GM21515 (cell line): ENCODE measurements at regions not wholly inside any gene's neighbourhood (a gene's known extent, or its start where the extent isn't known, plus 50 kb on each side); places are given as distances from the start of the nearest gene placed in this dataset.

Experiments used
- ATAC-seq: cut with Tn5 transposase; IDR thresholded peaks from one replicate; pipeline ENCODE4 v1.9.1; 2021; ENCODE audit not compliant: unreplicated experiment

DNA sequence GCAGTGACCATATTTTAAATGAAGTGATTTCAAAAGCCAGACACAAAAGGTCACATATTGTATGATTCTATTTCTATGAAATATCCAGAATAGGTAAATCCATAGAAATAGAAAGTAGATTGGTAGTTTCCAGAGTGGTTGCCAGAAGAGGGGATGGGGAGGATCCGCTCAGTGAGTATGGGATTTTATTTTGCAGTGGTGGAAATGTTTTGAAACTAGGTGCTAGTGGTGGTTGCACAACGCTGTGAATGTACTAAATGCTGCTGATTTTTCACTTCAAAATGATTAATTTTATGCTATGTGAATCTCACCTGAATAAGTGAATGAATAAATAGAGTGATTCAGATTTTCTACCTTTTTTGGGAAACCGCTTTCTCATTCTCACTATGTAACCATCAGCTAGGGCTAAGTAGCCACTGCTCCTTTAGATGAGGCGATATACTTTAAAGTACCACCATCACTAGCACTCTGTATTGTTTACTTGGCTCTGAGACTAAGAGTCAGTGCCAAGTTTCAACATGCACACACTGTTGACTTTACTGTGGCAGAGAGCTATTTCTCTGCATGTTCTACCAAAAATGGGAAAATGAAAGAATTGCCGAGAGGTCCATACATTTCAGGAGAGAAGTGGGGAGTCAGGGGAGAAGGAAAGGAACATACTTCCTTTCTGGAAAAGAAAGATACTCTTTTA, 90.7 kb upstream of the GOLIM4 start:
- ATAC-seq: no peak

DNA sequence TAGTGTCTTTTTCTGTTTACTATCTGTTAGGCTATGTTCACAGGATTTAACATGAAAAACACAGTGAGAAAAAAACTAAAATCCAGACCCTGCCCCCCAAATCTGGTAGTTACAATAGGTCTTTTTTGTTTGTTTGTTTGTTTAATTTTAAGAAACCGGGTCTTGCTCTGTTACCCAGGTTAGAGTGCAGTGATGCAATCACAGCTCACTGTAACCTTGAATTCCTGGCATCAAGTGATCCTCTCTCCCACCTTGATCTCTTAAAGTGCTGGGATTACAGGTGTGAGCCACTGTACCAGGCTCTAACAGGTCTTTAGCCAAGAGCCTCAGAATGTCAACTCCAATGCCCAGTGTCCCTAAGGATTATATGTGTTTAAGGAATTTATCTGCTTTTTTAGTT, 88.0 kb upstream of the GOLIM4 start:
- ATAC-seq: no peak

DNA sequence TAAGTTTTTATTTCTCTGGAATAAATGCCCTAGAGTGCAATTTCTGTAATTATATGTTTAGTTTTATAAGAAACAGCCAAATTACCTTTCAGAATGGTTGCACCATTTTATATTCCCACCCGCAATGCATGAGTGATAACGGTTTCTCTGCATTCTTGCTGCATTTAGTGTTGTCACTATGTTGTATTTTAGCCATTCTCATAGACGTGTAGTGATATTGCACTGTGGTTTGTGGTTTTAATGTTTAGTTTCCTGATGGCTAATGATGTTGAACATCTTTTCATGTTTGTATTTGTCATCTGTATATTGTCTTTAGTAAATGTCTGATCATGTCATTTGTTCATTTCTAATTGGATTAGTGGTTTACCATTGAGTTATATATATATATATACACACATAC, 73.0 kb upstream of the GOLIM4 start:
- no peak for ATAC-seq

DNA sequence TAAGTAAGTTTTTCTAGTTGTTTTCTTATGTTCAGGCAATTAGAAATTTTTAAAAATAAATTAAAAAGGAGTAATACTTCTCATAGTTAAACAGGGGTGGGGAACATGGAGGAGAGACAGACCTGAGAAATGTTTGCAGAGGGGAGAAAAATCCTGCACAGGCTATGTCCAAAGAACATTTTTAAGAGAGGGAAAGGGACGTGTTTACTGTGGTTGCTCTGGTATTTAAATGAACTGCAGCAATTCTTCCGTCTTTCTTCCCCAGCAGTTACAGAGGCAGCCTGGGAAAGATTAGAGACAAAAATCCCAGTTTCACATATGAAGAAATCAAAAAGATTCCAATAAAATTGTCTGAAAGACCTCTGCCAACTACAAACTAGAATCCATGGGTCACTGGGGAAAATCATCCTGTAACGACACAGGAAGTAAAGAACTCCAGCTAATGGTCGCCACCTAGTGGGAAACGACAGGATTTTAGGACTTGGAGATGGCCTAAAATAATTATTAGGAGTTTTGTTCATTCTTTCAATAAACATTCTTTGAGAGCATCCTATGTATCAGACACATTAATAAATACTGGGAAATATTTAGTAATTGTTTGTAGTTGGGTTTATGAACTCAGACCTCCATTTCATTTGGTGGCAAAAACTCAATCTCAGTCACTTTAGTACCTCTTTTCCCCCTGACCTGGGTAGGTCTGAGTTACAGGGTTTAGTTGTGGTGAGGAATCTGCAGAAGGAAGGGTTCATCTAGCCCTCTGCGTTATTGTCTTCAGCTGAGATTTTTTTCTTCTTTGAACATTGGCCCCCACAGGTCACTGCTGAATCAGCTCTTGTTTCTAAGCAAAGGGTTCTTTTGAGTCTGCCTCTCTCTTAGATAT, 69.9 kb upstream of the GOLIM4 start:
- peak; percentile 80 for ATAC-seq

DNA sequence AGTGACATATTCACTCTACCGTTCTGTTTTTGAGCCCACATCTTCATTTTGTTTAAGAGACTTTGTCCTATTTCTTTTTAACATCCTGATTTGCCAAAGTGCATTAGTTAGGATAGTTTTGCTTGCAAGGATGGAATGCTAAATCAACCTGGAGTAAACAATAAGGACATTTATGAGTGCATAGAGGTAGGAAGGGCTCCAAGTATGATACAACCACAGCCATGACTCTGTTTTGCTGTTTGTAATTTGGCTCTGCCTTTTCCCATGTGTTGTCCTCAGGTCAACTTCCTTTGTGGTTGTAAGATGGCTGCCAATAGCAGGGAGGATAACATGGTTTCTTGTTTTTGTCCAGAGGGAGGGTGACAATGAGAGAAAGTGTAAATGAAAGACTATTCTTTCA, 66.4 kb upstream of the GOLIM4 start:
- no peak for ATAC-seq

DNA sequence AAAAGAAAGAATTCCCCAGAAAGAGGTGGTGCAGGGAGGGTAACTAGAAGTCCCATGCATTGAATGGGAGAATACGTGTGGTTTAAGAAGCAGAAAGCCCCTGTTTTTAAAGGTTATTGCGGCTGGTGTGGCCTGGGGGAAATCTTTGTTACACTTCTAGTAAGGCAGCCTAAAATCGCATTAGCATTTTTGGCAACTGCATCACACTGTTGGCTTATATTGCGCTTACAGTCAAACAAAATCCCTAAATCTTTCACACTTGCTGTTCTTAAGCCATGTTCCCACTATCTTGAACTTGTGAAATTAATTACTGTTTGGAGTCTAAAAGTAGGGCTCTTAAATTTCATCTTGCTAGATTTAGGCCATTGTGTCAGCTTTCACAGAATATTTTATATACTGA, 66.0 kb upstream of the GOLIM4 start:
- ATAC-seq: no peak

DNA sequence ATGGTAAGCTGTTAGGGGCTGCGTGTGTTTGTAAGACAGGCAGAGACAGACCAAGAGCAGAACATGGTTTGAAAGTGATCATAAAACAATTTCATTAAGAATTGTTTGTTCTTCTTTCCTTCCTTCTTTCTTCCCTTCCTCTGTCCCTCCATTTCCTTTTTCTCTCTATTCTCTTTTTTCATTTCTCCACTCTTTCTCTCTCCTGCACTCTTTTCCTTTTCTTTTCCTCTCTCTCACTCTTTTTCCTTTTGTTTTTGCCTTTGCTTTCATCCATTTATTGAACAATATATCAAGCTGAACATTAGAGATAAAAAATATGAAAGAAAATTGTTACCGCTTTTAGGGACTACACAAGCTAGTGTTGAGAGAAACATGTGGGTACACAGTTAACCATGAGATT, 62.2 kb upstream of the GOLIM4 start:
- ATAC-seq: no peak

DNA sequence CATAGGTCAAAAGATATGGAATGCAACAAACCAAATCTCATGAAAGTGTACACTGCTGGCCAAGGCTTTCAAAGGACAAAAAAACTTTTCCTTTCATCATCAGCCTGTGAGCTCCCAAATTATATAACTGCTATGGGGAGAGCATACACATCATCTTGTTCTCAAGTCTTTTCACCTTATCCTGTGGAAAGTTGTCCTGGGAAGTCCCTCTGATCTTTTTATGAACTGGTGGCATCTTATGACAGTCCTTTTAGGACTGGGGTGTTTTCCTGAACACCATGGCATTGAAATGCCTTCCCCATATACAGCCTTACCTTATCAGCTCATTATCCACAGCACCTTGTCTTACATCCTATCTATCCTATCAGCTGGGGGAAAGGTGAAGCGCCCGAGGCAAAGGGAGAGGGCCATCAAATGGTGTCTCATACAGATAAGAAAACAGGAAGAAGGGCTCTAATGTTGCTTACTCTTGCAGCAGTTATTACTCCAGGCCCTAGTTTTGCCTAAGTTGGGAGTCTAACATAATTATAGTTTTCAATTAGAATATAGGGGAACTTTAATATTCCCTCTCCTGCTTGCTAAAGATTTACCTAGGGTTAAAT, 61.5 kb upstream of the GOLIM4 start:
- no peak for ATAC-seq

DNA sequence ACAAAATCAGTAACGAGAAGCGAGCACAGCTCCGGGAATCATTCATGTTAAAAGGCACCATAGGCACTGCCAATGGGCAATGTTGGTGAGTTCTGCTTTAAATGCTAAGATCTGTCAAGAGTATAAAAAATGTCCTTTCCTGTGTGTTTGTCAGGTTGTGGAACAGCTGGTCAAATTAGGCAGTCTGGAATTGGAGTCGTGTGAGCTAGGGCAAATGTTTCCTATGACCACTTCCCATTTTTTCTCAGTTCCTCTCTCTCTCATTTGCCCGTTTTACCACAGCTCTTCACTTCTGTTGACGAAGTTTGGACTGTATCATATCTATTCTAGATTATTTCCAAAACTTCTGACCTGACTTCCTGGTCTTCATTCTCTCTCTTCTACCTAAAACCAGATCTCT, 60.8 kb upstream of the GOLIM4 start:
- ATAC-seq: no peak

DNA sequence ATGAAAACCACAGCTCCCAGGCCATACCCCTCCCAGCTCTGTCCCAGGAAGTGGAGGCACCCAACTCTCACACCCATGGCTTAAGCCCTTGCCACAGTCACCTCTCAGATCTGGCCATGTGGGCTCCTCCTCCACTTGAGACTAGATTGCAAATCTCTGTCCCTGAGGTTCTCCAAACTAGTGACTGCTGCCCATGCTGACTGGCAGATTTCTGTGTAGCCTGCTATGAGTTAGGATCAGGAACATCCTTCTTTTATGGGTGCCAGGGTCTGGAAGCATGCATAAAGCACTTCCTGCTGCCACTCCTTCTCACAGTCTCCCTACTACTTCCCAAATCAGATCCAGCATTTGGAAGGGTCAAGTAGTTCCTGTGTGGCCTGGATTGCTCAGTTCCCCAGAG, 59.6 kb upstream of the GOLIM4 start:
- no peak for ATAC-seq

DNA sequence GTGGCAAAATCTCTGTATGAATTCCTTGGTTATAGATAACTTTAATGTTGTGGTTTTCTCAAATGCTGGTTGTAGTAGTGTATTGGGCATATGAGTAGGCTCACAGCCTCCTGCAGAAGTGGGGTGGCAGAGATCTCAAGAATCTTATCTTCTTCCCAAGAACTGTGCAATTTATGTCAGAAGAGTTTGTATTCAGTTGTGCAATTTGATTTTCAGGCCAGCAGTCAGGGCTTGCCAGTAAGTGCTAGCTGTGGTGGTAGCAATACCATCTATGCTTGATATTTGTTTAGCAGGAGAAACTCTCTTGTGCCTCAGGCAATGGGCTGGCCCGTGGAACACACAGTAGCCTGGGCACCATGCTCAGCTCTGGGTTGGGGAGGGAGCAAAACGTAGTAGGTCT, 58.4 kb upstream of the GOLIM4 start:
- no peak for ATAC-seq

DNA sequence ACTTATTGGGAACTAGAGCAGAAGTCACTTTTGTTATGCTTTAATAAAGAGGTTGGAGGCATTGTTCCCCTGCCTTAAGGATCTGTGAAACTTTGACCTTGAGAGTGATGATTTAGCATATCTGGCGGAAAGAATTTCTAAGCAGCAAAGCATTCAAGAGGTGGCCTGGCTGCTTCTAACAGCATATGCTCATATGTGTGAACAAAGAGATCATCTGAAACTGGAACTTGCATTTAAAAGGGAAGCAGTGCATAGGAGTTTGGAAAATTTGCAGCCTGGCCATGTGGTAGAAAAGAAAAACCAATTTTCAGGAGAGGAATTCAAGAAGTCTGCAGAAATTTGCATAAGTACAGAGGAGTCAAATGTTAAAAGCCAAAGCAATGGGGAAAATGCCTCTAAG, 56.4 kb upstream of the GOLIM4 start:
- ATAC-seq: no peak
